ENCODE measurements at regions not wholly inside any gene's neighbourhood (a gene's known extent, or its start where the extent isn't known, plus 50 kb on each side); places are given as distances from the start of the nearest gene placed in this dataset.

DNA sequence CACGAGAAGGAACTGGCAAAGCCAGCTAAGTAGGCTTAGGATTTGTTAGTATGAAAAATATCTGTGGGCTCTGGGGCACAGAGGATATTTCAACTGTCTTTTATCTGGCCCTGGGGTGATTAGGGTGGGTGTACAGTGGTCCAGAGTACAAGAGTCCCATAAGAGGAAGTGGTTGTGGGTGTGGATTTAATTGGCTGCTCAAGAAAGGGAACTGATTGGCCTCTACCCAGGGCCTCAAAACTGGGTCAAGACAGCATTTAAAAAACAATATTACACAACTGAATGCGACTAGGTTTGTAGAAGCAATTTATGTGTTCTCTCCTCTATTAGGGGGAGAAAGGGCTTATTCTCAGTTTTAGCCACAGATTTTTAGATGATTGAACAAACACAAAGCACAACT is 1353.4 kb upstream of the WWC1 start:
- H3K9ac ChIP-seq (ENCODE audit: low read length), result no peak overlapping the region
- no peak overlapping the region for H3K4me3 ChIP-seq (ENCODE audit: low read length)
- H3K36me3 ChIP-seq (ENCODE audit: control insufficient read depth, insufficient read depth, low read length), result no peaks in the 10 kb centered on the region
- H3K27me3 ChIP-seq (ENCODE audit: control insufficient read depth, insufficient read depth, low read length), result no peaks in the 10 kb centered on the region
- H3K9me3 ChIP-seq (ENCODE audit: control insufficient read depth, low read length), result no peaks in the 10 kb centered on the region
- H3K4me1 ChIP-seq (ENCODE audit: control insufficient read depth, insufficient read depth, low read length), result no peaks in the 10 kb centered on the region

DNA sequence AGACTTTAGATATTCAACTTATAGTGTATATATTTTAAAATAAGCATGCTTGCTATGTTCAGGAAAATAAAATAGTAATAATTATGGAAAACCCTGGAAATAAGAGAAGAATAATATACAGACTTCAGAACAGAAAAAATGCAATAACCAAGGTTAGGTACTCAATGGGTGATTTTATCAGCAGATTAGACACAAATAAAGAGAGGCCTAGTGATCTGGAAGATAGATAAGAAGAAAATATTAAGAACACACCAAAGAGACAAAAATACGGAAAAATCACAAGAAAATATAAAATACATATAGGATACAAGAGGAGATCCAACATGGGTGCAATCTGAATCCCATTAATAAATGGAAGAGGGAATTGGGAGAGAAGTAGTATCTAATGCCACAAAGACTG is 1348.5 kb upstream of the WWC1 start:
- Histone ChIP-seq H3K4me3 (ENCODE audit: low read length) (no peak overlapping the region), H3K4me1 (ENCODE audit: control insufficient read depth, insufficient read depth, low read length) (no peaks in the 10 kb centered on the region), H3K27me3 (ENCODE audit: control insufficient read depth, insufficient read depth, low read length) (no peaks in the 10 kb centered on the region), H3K36me3 (ENCODE audit: control insufficient read depth, insufficient read depth, low read length) (no peaks in the 10 kb centered on the region), H3K9ac (ENCODE audit: low read length) (no peak overlapping the region), H3K9me3 (ENCODE audit: control insufficient read depth, low read length) (no peaks in the 10 kb centered on the region)

DNA sequence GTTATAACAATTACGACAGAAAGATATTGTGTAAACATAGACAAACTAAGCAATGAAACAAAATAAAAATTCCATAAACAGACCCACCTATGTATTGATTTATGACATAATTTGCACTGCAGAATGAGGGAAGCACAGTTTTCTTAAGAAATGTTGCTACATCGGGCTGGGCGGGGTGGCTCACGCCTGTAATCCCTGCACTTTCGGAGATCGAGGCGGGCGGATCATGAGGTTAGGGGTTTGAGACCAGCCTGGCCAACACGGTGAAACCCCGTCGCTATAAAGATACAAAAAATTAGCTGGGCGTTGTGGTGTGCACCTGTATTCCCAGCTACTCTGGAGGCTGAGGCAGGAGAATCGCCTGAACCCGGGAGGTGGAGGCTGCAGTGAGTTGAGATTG is 1344.4 kb upstream of the WWC1 start:
- H3K9ac ChIP-seq (ENCODE audit: low read length), result no peak overlapping the region
- no peaks in the 10 kb centered on the region for H3K27me3 ChIP-seq (ENCODE audit: control insufficient read depth, insufficient read depth, low read length)
- no peak overlapping the region for H3K4me3 ChIP-seq (ENCODE audit: low read length)
- H3K9me3 ChIP-seq (ENCODE audit: control insufficient read depth, low read length), result no peaks in the 10 kb centered on the region
- no peaks in the 10 kb centered on the region for H3K36me3 ChIP-seq (ENCODE audit: control insufficient read depth, insufficient read depth, low read length)
- H3K4me1 ChIP-seq (ENCODE audit: control insufficient read depth, insufficient read depth, low read length), result no peaks in the 10 kb centered on the region

DNA sequence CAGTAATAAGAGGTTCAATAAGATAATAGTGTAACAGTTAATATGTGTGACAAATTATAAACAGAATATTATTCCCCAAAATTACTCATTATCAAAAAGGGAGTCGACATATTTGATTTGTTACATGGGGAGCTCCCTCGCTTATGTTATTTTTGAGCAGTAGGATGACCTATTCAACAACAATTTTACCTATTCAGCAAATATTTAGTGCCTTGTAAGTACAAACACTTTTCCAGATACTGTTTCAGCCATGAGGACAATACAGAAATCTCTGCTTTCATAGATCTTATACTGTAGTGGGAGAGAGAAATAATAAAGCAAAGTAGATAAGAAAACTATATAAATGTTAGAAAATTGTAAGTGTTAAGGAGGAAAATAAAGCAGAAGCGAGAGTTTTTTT is 1342.8 kb upstream of the WWC1 start:
- Histone ChIP-seq H3K27me3 (ENCODE audit: control insufficient read depth, insufficient read depth, low read length) (no peaks in the 10 kb centered on the region), H3K9me3 (ENCODE audit: control insufficient read depth, low read length) (no peaks in the 10 kb centered on the region), H3K4me1 (ENCODE audit: control insufficient read depth, insufficient read depth, low read length) (no peaks in the 10 kb centered on the region), H3K9ac (ENCODE audit: low read length) (no peak overlapping the region), H3K36me3 (ENCODE audit: control insufficient read depth, insufficient read depth, low read length) (no peaks in the 10 kb centered on the region), H3K4me3 (ENCODE audit: low read length) (no peak overlapping the region)

DNA sequence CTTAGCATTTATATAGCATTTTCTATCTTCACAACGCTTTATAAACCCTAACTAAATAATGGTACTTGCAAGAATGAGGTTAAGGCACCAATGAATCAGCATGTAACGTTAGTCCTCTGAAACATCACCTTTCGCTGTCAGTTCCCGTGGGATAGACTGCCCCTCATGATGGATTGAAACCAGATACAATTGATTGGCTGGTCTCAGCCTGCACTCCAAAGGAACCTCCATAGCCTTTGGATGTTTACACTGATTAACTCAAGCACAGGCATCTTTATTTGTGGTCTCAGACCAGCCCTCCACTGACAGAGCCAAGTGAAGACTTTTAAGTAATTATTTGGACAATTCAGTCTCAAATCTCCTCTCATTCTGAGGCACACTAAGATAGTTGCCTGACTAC is 1339.4 kb upstream of the WWC1 start:
- no peak overlapping the region for H3K4me3 ChIP-seq (ENCODE audit: low read length)
- no peak overlapping the region for H3K9ac ChIP-seq (ENCODE audit: low read length)
- H3K36me3 ChIP-seq (ENCODE audit: control insufficient read depth, insufficient read depth, low read length), result no peaks in the 10 kb centered on the region
- no peaks in the 10 kb centered on the region for H3K9me3 ChIP-seq (ENCODE audit: control insufficient read depth, low read length)
- no peaks in the 10 kb centered on the region for H3K4me1 ChIP-seq (ENCODE audit: control insufficient read depth, insufficient read depth, low read length)
- no peaks in the 10 kb centered on the region for H3K27me3 ChIP-seq (ENCODE audit: control insufficient read depth, insufficient read depth, low read length)

DNA sequence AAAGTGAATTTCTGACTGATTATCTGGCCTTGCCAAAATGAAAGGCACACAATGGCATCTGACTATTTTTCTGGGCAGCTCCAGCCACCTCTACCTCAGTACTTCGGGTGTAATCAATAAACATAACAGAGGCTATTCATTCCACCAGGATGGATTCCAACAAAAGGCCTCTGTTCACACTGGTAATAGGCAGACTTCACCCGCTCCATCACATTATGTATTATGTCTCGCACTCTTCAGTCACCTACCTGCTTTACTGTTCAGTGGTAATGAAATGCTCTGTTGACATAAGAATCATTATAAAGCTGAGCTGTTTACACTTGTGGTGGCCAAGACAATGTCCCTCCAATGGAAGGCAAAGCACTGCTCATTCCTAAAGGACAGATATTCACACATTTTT is 1333.7 kb upstream of the WWC1 start:
- Histone ChIP-seq H3K4me3 (ENCODE audit: low read length) (no peak overlapping the region), H3K9me3 (ENCODE audit: control insufficient read depth, low read length) (no peaks in the 10 kb centered on the region), H3K9ac (ENCODE audit: low read length) (no peak overlapping the region), H3K27me3 (ENCODE audit: control insufficient read depth, insufficient read depth, low read length) (no peaks in the 10 kb centered on the region), H3K4me1 (ENCODE audit: control insufficient read depth, insufficient read depth, low read length) (no peaks in the 10 kb centered on the region), H3K36me3 (ENCODE audit: control insufficient read depth, insufficient read depth, low read length) (no peaks in the 10 kb centered on the region)

DNA sequence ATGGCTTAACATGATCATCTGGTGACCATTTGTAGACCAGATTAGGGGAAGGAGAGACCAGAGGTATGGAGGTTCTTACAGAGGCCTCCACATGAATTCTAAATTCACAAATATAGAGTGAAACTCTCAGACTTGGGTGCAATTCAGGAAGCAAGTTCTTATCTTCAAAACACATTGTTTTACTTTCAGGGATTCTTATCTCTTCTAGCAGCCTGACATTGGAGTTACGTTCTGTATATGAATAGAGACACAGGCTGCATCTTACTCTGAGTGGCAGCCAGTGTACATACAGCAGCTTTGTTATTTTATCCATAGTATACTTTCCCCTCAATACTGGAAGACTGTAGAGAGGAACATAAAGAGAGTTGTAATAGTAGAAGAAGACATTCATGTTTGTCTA is 1331.7 kb upstream of the WWC1 start:
- Histone ChIP-seq H3K9me3 (ENCODE audit: control insufficient read depth, low read length) (no peaks in the 10 kb centered on the region), H3K27me3 (ENCODE audit: control insufficient read depth, insufficient read depth, low read length) (no peaks in the 10 kb centered on the region), H3K36me3 (ENCODE audit: control insufficient read depth, insufficient read depth, low read length) (no peaks in the 10 kb centered on the region), H3K4me1 (ENCODE audit: control insufficient read depth, insufficient read depth, low read length) (no peaks in the 10 kb centered on the region), H3K4me3 (ENCODE audit: low read length) (no peak overlapping the region), H3K9ac (ENCODE audit: low read length) (no peak overlapping the region)

DNA sequence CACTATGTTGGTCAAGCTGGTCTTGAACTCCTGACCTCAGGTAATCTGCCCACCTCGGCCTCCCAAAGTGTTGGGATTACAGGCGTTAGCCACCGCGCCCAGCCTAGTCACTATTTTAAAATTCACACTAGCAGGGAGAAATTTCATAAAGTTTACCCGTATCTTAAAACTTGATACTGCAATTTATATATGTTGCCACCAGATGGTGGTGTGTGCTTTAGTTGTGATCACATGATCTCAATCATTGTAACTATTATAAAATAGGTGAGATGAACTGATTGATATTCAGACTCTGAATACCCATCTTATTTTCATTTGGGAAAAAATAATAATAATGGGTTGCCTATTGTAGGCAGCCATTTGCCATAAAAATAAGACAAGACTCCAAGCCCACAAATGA is 1330.4 kb upstream of the WWC1 start:
- Histone ChIP-seq H3K4me1 (ENCODE audit: control insufficient read depth, insufficient read depth, low read length) (no peaks in the 10 kb centered on the region), H3K27me3 (ENCODE audit: control insufficient read depth, insufficient read depth, low read length) (no peaks in the 10 kb centered on the region), H3K9ac (ENCODE audit: low read length) (no peak overlapping the region), H3K4me3 (ENCODE audit: low read length) (no peak overlapping the region), H3K36me3 (ENCODE audit: control insufficient read depth, insufficient read depth, low read length) (no peaks in the 10 kb centered on the region), H3K9me3 (ENCODE audit: control insufficient read depth, low read length) (no peaks in the 10 kb centered on the region)

DNA sequence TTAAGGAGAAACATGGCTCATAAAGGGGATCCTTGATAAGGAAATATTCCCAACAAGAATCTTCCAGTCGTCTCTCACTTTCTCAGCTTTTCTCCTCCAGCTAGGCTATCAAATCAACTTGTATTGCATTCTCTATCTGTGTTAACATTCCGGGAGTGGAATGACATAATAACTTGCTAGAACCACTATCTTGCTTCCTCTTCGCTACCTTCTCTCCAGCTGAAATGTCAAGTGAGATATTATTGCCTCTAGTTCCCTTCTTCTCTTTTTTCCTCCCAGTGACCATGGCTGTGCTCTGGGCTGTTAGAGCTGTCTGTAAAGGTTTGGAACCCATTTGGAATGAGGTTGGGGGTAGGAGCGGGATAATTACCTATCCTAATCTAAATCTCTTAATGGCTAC is 1329.5 kb upstream of the WWC1 start:
- Histone ChIP-seq H3K4me3 (ENCODE audit: low read length) (no peak overlapping the region), H3K9ac (ENCODE audit: low read length) (no peak overlapping the region), H3K4me1 (ENCODE audit: control insufficient read depth, insufficient read depth, low read length) (no peaks in the 10 kb centered on the region), H3K27me3 (ENCODE audit: control insufficient read depth, insufficient read depth, low read length) (no peaks in the 10 kb centered on the region), H3K36me3 (ENCODE audit: control insufficient read depth, insufficient read depth, low read length) (no peaks in the 10 kb centered on the region), H3K9me3 (ENCODE audit: control insufficient read depth, low read length) (no peaks in the 10 kb centered on the region)

DNA sequence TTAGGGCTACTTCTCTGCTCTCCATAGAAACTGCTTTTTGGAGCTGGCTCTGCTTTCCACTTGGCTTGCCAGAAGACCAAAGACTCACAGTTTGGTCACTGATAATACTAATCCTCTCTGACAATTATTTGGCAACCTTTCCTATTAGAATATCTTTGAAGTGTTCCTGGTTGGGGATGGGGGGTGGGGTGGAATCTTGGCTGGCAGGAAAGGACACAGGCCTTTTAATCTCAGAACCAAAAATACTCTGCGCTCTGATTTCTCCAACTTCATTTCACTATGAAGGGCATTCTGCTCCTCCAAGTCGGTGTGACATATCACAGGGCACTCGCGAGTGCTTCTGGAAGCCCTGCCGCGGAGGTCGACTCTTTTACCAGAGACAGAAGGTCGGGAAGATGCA is 1329.0 kb upstream of the WWC1 start:
- no peaks in the 10 kb centered on the region for H3K27me3 ChIP-seq (ENCODE audit: control insufficient read depth, insufficient read depth, low read length)

DNA sequence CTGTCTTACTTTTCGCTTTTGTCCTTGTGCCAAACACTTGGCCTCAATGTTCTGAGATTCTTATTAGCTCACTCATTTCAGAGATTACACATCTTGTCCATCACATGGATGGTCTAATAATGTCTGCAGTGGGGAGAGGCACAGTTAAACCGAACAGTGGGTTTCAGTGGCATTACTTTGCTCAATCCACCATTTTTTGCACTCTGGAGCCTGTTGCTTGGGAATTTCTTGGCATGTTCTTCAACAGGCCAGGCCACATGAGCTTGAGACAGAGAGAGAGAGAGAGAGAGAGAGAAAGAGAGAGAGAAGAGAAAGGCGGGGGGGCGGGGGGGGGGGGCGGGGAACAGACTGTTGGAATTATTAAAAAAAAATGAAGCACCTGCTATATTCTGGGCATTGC is 1327.8 kb upstream of the WWC1 start:
- Histone ChIP-seq H3K36me3 (ENCODE audit: control insufficient read depth, insufficient read depth, low read length) (no peaks in the 10 kb centered on the region), H3K9ac (ENCODE audit: low read length) (no peak overlapping the region), H3K4me1 (ENCODE audit: control insufficient read depth, insufficient read depth, low read length) (no peaks in the 10 kb centered on the region), H3K27me3 (ENCODE audit: control insufficient read depth, insufficient read depth, low read length) (no peaks in the 10 kb centered on the region), H3K4me3 (ENCODE audit: low read length) (no peak overlapping the region), H3K9me3 (ENCODE audit: control insufficient read depth, low read length) (no peaks in the 10 kb centered on the region)

More for the DNA sequence above, 1329.0 kb upstream of the WWC1 start:
- Histone ChIP-seq H3K36me3 (ENCODE audit: control insufficient read depth, insufficient read depth, low read length) (no peaks in the 10 kb centered on the region), H3K9ac (ENCODE audit: low read length) (no peak overlapping the region), H3K4me1 (ENCODE audit: control insufficient read depth, insufficient read depth, low read length) (no peaks in the 10 kb centered on the region), H3K4me3 (ENCODE audit: low read length) (no peak overlapping the region), H3K9me3 (ENCODE audit: control insufficient read depth, low read length) (no peaks in the 10 kb centered on the region)

DNA sequence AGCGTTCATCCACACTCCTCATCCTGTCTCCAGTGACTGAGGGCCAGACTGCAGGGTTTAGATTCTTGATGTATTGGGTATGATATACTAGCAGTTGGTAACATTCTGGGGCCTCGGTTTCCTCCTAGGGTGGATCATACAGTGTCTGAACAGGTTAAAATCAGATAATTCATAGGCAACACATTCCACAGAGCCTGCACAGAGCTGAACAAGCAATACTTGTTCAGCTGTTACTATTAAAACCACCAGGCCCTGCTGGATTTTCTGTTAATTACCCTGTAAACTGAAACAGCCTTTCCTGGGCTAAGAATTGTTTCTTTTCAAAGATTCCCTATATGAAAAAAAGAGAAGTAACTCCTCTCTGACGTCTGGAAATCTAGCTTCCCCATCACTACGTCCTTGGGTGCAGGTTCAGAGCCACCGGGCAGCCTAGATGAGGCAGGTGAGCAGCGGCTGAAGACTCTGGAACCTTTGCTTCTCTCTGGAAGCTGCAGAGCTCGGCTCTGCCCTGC is 1313.5 kb upstream of the WWC1 start:
- Histone ChIP-seq H3K9me3 (ENCODE audit: control insufficient read depth, low read length) (no peaks in the 10 kb centered on the region), H3K9ac (ENCODE audit: low read length) (no peak overlapping the region), H3K4me1 (ENCODE audit: control insufficient read depth, insufficient read depth, low read length) (peaks cover 5% of the 10 kb centered on the region)

DNA sequence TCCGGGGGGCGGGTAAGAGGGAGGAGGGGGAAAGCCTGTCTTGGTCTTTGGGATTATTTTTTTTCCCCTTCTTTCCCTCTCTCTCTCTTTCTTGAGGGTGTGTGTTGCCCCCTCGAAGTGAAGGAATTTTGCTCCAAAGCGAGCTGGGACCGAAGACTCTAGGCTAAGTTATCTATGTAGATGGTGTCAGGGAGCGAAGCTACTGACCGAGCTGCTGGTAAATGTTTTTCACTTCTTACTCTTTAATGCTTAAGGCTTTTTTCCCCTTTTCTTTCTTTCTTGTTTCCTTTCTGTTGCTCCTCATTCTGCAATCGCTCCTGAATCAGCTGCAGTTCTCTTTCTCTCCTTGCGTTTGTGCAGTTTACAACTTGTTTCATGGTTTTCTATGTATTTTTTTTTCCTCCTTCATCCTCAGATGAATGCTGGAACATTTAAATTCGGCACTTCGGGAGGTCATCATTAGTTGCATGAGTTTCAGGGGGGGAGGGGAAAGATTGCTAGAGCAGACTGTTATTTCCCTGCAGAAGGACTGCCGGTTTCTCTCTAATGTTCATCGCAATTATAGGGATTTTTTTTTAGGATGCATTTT is 1312.0 kb upstream of the WWC1 start:
- H3K4me1 ChIP-seq (ENCODE audit: control insufficient read depth, insufficient read depth, low read length), result peaks cover 5% of the 10 kb centered on the region
- no peaks in the 10 kb centered on the region for H3K36me3 ChIP-seq (ENCODE audit: control insufficient read depth, insufficient read depth, low read length)
- no peaks in the 10 kb centered on the region for H3K27me3 ChIP-seq (ENCODE audit: control insufficient read depth, insufficient read depth, low read length)
- no peak overlapping the region for H3K9ac ChIP-seq (ENCODE audit: low read length)
- no peak overlapping the region for H3K4me3 ChIP-seq (ENCODE audit: low read length)
- H3K9me3 ChIP-seq (ENCODE audit: control insufficient read depth, low read length), result no peaks in the 10 kb centered on the region

More for the DNA sequence above, 1313.5 kb upstream of the WWC1 start:
- Histone ChIP-seq H3K36me3 (ENCODE audit: control insufficient read depth, insufficient read depth, low read length) (no peaks in the 10 kb centered on the region), H3K4me3 (ENCODE audit: low read length) (peak overlapping the region; percentile 20), H3K27me3 (ENCODE audit: control insufficient read depth, insufficient read depth, low read length) (no peaks in the 10 kb centered on the region)

All from mucosa of stomach (tissue), 1 donor.